ENCODE measurements at regions not wholly inside any gene's neighbourhood (a gene's known extent, or its start where the extent isn't known, plus 50 kb on each side); places are given as distances from the start of the nearest gene placed in this dataset.

- H3K27me3 ChIP-seq (replicated peaks in 1 of 7), result no peaks in the 10 kb centered on the region
- intact Hi-C loops (cut with DNase I; ENCODE audit: low total_unique reads), result no loop called here
- no peak overlapping the region for H3K4me3 ChIP-seq
- no peak overlapping the region for H3K27ac ChIP-seq
- no peaks in the 10 kb centered on the region for H3K4me1 ChIP-seq
- 73 to 87% (median 86%) methylated on average over 3 of the region's 3 CpGs for WGBS, 5 donors
- DNase-seq, result no peak
- no peaks in the 10 kb centered on the region for H3K9me3 ChIP-seq
- no peaks in the 10 kb centered on the region for H3K36me3 ChIP-seq
- TF ChIP-seq POLR2AphosphoS5 (IDR thresholded peaks at IDR 0.05), result no peak
- no peak for TF ChIP-seq CTCF (IDR thresholded peaks at IDR 0.05 in 8 of 11, conservative IDR thresholded peaks at IDR 0.05 in 3 of 11)
- TF ChIP-seq POLR2A (IDR thresholded peaks at IDR 0.05), result no peak
Measured at GRCh38 chr4:156559346-156559745, 412.3 kb downstream of the PDGFC start.

GRCh38 chr4:156558373-156559025 is 413.1 kb downstream of the PDGFC start:
- Histone ChIP-seq H3K36me3 (no peaks in the 10 kb centered on the region), H3K27ac (no peak overlapping the region), H3K9me3 (no peaks in the 10 kb centered on the region), H3K4me3 (no peak overlapping the region), H3K4me1 (no peaks in the 10 kb centered on the region), H3K27me3 (replicated peaks in 1 of 7) (no peaks in the 10 kb centered on the region)
- intact Hi-C loops (cut with DNase I; ENCODE audit: low total_unique reads), result no loop called here
- 69 to 94% (median 81%) methylated on average over 3 to 7 of the region's 7 CpGs for WGBS, 5 donors
- DNase-seq, result no peak
- TF ChIP-seq POLR2AphosphoS5 (IDR thresholded peaks at IDR 0.05) (no peak), CTCF (IDR thresholded peaks at IDR 0.05 in 8 of 11, conservative IDR thresholded peaks at IDR 0.05 in 3 of 11) (no peak), POLR2A (IDR thresholded peaks at IDR 0.05) (no peak)

DNA sequence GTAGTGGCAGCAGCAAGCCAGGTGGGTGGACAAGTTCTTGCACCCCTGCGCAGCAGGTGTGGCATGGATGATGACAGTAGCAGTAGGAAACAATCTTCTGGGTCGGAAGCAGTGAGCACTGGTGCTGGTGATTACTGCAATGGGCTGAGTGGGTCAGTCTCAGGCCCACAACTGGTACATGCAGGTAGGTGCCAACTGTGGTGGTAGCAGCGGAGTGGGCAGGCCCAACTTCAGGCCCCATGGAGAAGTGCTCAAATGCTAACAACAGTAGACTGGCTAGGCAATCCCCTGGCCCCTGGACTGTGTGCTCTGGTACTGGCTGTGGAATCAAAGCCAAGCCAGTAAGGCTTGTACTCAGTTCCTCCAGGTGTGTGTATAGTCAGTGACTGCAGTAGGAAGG is 413.7 kb downstream of the PDGFC start:
- intact Hi-C loops (cut with DNase I; ENCODE audit: low total_unique reads), result no loop called here
- no peaks in the 10 kb centered on the region for H3K27me3 ChIP-seq (replicated peaks in 1 of 7)
- H3K4me3 ChIP-seq, result no peak overlapping the region
- WGBS, 5 donors, result 89 to 100% (median 89%) methylated on average over 2 to 3 of the region's 3 CpGs
- no peaks in the 10 kb centered on the region for H3K9me3 ChIP-seq
- H3K4me1 ChIP-seq, result no peaks in the 10 kb centered on the region
- H3K27ac ChIP-seq, result no peak overlapping the region
- DNase-seq, result no peak
- TF ChIP-seq CTCF (IDR thresholded peaks at IDR 0.05 in 8 of 11, conservative IDR thresholded peaks at IDR 0.05 in 3 of 11) (no peak), POLR2AphosphoS5 (IDR thresholded peaks at IDR 0.05) (no peak), POLR2A (IDR thresholded peaks at IDR 0.05) (no peak)
- H3K36me3 ChIP-seq, result no peaks in the 10 kb centered on the region

DNA sequence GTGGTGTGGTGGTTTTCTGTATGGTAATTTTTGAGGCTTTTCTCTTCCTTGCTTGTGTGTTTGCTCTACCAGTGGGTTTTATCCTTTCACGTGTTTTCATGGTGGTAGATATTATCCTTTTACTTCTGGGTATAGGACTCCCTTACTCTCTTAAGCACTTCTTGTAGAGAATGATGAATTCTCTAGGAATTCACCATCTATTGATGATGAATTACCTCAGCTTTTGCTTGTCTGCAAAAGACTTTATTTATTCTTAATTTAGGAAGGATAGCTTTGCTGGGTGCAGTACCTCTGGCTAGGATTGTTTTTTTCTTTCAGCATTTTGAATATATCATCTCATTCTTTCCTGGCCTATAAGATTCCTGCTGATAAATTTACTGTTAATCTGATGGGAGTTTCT is 415.3 kb downstream of the PDGFC start:
- H3K36me3 ChIP-seq, result no peaks in the 10 kb centered on the region
- H3K4me3 ChIP-seq, result no peak overlapping the region
- WGBS, 5 donors, result 76 to 93% (median 93%) methylated on average over 1 of the region's 1 CpG
- H3K9me3 ChIP-seq, result no peaks in the 10 kb centered on the region
- H3K4me1 ChIP-seq, result no peaks in the 10 kb centered on the region
- H3K27ac ChIP-seq, result no peak overlapping the region
- TF ChIP-seq CTCF (IDR thresholded peaks at IDR 0.05 in 8 of 11, conservative IDR thresholded peaks at IDR 0.05 in 3 of 11), result no peak
- TF ChIP-seq POLR2A (IDR thresholded peaks at IDR 0.05), result no peak
- TF ChIP-seq POLR2AphosphoS5 (IDR thresholded peaks at IDR 0.05), result no peak
- no peaks in the 10 kb centered on the region for H3K27me3 ChIP-seq (replicated peaks in 1 of 7)
- intact Hi-C loops (cut with DNase I; ENCODE audit: low total_unique reads), result no loop called here
- DNase-seq, result no peak

Measured in spleen (tissue), 11 donors.